Hepatocyte (in vitro differentiated cells): ENCODE measurements at regions not wholly inside any gene's neighbourhood (a gene's known extent, or its start where the extent isn't known, plus 50 kb on each side); places are given as distances from the start of the nearest gene placed in this dataset.

ENCODE experiments used
- CTCF ChIP-seq: fragments of 200-600 bp; sonication (generic); IDR thresholded peaks from 2 replicates; pipeline ENCODE4 v1.5.1; 2016; ENCODE audit warnings: antibody characterized with exemption, mild to moderate bottlenecking; ENCODE audit not compliant: poor library complexity
- EZH2 ChIP-seq: fragments of 200-600 bp; sonication (generic); IDR thresholded peaks from 2 replicates; pipeline ENCODE4 v1.6.1; 2016; ENCODE audit warnings: antibody characterized with exemption, mild to moderate bottlenecking, borderline replicate concordance
- EZH2phosphoT487 ChIP-seq: fragments of 200-600 bp; sonication (generic); IDR thresholded peaks from one replicate; pipeline ENCODE4 v1.6.1; 2018; ENCODE audit warnings: antibody characterized with exemption, mild to moderate bottlenecking, low read depth, moderate library complexity; ENCODE audit not compliant: unreplicated experiment, severe bottlenecking

GRCh38 chr9:93807166-93808074, 147.7 kb downstream of the BARX1 start:
- no peak for TF ChIP-seq CTCF
- no peak for TF ChIP-seq EZH2phosphoT487
- TF ChIP-seq EZH2 = no peak
